RWPE2 (cell line): ENCODE measurements at regions not wholly inside any gene's neighbourhood (a gene's known extent, or its start where the extent isn't known, plus 50 kb on each side); places are given as distances from the start of the nearest gene placed in this dataset.

Source experiments
- ATAC-seq: fragments of 200-7000 bp; cut with Tn5 transposase; 3 replicates; pipeline ENCODE4 v1.9.1; 2021; ENCODE audit warnings: low read depth
- DNase-seq: peaks from one replicate; pipeline ENCODE4 v3.0.0-alpha.2; 2020; ENCODE audit warnings: low spot score
- H3K27ac ChIP-seq: fragments of 450-650 bp; 2 replicates; pipeline ENCODE4 v1.5.1; 2017; ENCODE audit warnings: mild to moderate bottlenecking; ENCODE audit not compliant: poor library complexity, severe bottlenecking
- H3K27me3 ChIP-seq: fragments of 250-450 bp; sonication (Bioruptor Pico); 2 replicates; pipeline ENCODE4 v1.5.1; 2021; ENCODE audit warnings: mild to moderate bottlenecking, moderate library complexity; ENCODE audit not compliant: insufficient read depth, poor library complexity, severe bottlenecking
- H3K36me3 ChIP-seq: fragments of 250-450 bp; sonication (Bioruptor Pico); 2 replicates; pipeline ENCODE4 v1.5.1; 2020; ENCODE audit warnings: low read depth, mild to moderate bottlenecking, moderate library complexity
- H3K4me1 ChIP-seq: fragments of 250-450 bp; sonication (Bioruptor Pico); 2 replicates; pipeline ENCODE4 v1.5.1; 2021; ENCODE audit warnings: mild to moderate bottlenecking, moderate library complexity; ENCODE audit not compliant: insufficient read depth, poor library complexity, severe bottlenecking
- H3K4me3 ChIP-seq: fragments of 250-450 bp; sonication (Bioruptor Pico); 2 replicates; pipeline ENCODE4 v1.5.1; 2021; ENCODE audit warnings: mild to moderate bottlenecking, moderate library complexity; ENCODE audit not compliant: severe bottlenecking
- H3K9me3 ChIP-seq: fragments of 250-450 bp; sonication (Bioruptor Pico); 2 replicates; pipeline ENCODE4 v1.5.1; 2021; ENCODE audit warnings: mild to moderate bottlenecking, moderate library complexity; ENCODE audit not compliant: severe bottlenecking
- TF ChIP-seq, protein P1 (sequence below): fragments of 450-650 bp; IDR thresholded peaks from one replicate; pipeline ENCODE4 v1.5.1; 2017; ENCODE audit warnings: mild to moderate bottlenecking, moderate library complexity; ENCODE audit not compliant: poor library complexity, severe bottlenecking

DNA sequence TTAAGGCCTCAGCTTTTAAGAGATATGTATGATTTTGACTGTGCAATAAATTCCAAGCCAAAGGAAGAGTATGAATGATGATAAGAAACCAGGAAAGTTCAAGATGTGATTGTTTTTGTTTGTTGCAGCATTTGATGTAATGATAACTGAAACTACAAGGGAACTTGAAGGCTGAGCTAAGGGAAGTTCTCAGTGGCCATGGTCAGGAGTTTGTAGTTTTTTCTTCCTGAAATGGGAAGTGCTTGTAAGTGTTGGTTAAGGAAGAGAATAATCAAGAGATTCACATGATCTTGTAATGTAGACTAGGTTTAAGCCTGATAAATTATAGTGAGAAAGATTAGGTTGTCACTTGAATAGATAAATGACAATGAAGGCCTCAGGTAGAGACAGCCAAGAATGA, 53.4 kb downstream of the PTCHD4 start:
- Histone ChIP-seq H3K36me3 (no peaks in the 10 kb centered on the region), H3K4me3 (no peak overlapping the region), H3K27me3 (no peaks in the 10 kb centered on the region), H3K4me1 (no peaks in the 10 kb centered on the region), H3K27ac (no peak overlapping the region), H3K9me3 (no peaks in the 10 kb centered on the region)
- DNase-seq (no peak), ATAC-seq (no peak)
- TF ChIP-seq, protein P1, sequence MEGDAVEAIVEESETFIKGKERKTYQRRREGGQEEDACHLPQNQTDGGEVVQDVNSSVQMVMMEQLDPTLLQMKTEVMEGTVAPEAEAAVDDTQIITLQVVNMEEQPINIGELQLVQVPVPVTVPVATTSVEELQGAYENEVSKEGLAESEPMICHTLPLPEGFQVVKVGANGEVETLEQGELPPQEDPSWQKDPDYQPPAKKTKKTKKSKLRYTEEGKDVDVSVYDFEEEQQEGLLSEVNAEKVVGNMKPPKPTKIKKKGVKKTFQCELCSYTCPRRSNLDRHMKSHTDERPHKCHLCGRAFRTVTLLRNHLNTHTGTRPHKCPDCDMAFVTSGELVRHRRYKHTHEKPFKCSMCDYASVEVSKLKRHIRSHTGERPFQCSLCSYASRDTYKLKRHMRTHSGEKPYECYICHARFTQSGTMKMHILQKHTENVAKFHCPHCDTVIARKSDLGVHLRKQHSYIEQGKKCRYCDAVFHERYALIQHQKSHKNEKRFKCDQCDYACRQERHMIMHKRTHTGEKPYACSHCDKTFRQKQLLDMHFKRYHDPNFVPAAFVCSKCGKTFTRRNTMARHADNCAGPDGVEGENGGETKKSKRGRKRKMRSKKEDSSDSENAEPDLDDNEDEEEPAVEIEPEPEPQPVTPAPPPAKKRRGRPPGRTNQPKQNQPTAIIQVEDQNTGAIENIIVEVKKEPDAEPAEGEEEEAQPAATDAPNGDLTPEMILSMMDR = no peak

DNA sequence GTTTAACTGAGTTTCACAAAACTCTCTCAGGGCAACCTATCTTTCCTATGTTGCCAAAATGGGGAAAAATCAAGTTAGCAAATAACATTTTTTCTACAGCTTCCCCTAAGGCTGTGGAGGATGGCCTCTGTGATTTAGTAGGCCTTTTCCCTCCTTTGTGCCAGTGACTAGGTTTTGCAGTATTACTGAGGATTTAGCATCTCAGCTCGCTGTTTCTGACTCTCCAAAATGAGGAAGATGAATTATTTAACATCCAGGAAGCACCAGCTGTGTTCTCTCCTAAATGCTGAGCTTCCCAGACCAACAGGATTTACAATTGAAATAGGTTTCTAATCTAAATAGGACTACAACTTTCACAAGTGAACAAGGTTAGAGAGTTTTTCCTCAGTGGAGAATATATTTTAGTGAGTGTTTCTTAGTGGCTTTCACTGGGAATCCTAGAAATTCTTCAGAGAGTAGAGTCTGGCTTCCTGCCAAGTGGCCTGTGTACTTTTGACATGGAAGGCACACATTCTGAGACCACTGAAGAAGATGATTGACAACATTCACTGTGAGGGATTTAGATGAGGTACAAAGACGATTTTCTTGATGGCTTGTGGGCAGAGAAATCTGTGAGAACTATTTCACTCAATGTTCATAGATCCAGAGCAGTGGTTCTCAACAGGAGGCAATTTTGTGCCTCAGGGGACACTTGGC, 62.4 kb downstream of the PTCHD4 start:
- H3K4me1 ChIP-seq = no peaks in the 10 kb centered on the region
- no peaks in the 10 kb centered on the region for H3K9me3 ChIP-seq
- TF ChIP-seq, protein P1 = no peak
- no peak overlapping the region for H3K27ac ChIP-seq
- H3K4me3 ChIP-seq = no peak overlapping the region
- no peaks in the 10 kb centered on the region for H3K27me3 ChIP-seq
- ATAC-seq = no peak
- no peaks in the 10 kb centered on the region for H3K36me3 ChIP-seq
- no peak for DNase-seq

DNA sequence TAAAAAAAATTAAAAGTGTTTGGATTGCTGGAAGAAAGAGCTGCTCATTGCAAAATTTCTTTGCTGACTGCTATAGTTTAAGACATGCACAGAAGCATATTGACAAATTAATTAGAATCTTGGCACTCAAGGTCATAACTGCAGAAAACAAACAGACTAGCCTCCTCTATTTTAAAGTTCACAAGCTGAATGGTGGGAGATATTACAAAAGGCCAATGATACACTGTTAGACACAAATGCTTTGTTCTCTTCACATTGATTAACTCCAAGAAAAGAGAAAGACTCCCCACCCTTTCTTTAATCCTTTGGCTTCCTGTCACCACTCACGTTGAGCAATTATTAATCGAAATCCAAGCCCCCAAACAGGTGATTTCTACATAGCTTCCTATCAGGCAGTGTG, 69.1 kb downstream of the PTCHD4 start:
- ATAC-seq (no peak), DNase-seq (no peak)
- H3K27me3 ChIP-seq = no peaks in the 10 kb centered on the region
- no peaks in the 10 kb centered on the region for H3K4me1 ChIP-seq
- no peaks in the 10 kb centered on the region for H3K36me3 ChIP-seq
- H3K4me3 ChIP-seq = no peak overlapping the region
- TF ChIP-seq, protein P1 = no peak
- H3K27ac ChIP-seq = no peak overlapping the region
- H3K9me3 ChIP-seq = no peaks in the 10 kb centered on the region

DNA sequence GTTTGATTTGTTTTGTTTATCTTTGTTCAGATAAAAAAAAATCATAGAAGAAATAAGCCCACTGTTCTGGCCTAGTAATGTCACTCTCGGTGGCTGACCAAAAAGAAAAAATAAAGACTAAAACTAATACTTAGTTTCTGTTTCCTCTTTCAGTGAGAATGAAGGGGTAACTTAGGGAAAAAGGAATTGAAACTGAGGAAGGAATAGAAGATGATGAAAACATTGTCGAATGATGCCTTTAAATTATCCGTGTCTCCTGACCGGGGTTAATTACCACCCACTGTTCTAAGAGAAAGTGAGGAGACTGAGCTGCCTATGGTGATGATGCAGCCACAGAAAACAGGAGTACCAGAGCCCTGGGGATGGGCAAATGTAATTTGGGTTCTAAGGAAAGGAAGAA, 73.1 kb downstream of the PTCHD4 start:
- TF ChIP-seq, protein P1 = no peak
- no peaks in the 10 kb centered on the region for H3K4me1 ChIP-seq
- no peaks in the 10 kb centered on the region for H3K27me3 ChIP-seq
- no peaks in the 10 kb centered on the region for H3K9me3 ChIP-seq
- H3K4me3 ChIP-seq = no peak overlapping the region
- ATAC-seq (no peak), DNase-seq (no peak)
- H3K36me3 ChIP-seq = no peaks in the 10 kb centered on the region
- no peak overlapping the region for H3K27ac ChIP-seq

DNA sequence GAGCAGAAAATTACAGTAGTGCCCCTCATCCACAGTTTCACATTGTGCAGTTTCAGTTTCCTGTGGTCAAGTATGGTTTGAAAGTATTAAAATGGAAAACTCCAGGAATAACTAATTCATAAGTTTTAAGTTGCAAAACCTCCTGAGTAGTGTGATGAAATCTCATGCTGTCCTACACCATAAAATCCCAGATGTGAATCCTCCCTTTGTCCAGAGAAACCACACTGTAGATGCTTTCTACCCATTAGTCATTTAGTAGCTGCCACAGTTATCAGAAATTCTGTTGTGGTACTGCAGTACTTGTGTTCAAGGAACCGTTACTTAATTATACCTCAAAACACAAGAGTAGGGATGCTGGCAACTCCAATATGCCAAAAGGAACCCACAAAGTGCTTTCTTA, 74.7 kb downstream of the PTCHD4 start:
- TF ChIP-seq, protein P1 = no peak
- ATAC-seq (peak; percentile 56), DNase-seq (no peak)
- Histone ChIP-seq H3K9me3 (no peaks in the 10 kb centered on the region), H3K36me3 (no peaks in the 10 kb centered on the region), H3K4me1 (no peaks in the 10 kb centered on the region), H3K27ac (peak overlapping the region; percentile 1), H3K4me3 (no peak overlapping the region), H3K27me3 (no peaks in the 10 kb centered on the region)
